Loucy (cell line): ENCODE measurements at regions not wholly inside any gene's neighbourhood (a gene's known extent, or its start where the extent isn't known, plus 50 kb on each side); places are given as distances from the start of the nearest gene placed in this dataset.

Experiments used
- H2AFZ ChIP-seq: fragments of 200-600 bp; sonication (generic); 2 replicates; pipeline ENCODE4 v1.6.0; 2016; ENCODE audit warnings: antibody characterized with exemption, mild to moderate bottlenecking, low read length, moderate library complexity
- H3F3A ChIP-seq: fragments of 200-600 bp; 2 replicates; pipeline ENCODE4 v1.6.0; 2016; ENCODE audit warnings: antibody characterized with exemption, low read depth, mild to moderate bottlenecking
- H3K27me3 ChIP-seq: fragments of 200-600 bp; sonication (generic); 2 replicates; pipeline ENCODE4 v1.6.1; 2014; ENCODE audit warnings: low read length, mild to moderate bottlenecking; ENCODE audit not compliant: insufficient read depth, poor library complexity, severe bottlenecking
- H3K36me3 ChIP-seq: fragments of 200-600 bp; sonication (generic); 2 replicates; pipeline ENCODE4 v1.6.1; 2016; ENCODE audit warnings: low read length; ENCODE audit not compliant: insufficient read depth
- H3K4me1 ChIP-seq: fragments of 200-600 bp; sonication (generic); 2 replicates; pipeline ENCODE4 v1.5.1; 2014; ENCODE audit warnings: low read length, mild to moderate bottlenecking; ENCODE audit not compliant: insufficient read depth, poor library complexity, severe bottlenecking
- H3K4me2 ChIP-seq: fragments of 200-600 bp; sonication (generic); 2 replicates; pipeline ENCODE4 v1.6.0; 2014; ENCODE audit warnings: antibody characterized with exemption, low read length, low read depth, mild to moderate bottlenecking; ENCODE audit not compliant: poor library complexity, severe bottlenecking
- H3K4me3 ChIP-seq: fragments of 200-600 bp; sonication (generic); 2 replicates; pipeline ENCODE4 v1.5.1; 2014; ENCODE audit warnings: low read length, mild to moderate bottlenecking, mixed read lengths; ENCODE audit not compliant: poor library complexity, severe bottlenecking
- H3K79me2 ChIP-seq: fragments of 200-600 bp; sonication (generic); 2 replicates; pipeline ENCODE4 v1.6.1; 2014; ENCODE audit warnings: low read length; ENCODE audit not compliant: insufficient read depth
- H3K9ac ChIP-seq: fragments of 200-600 bp; sonication (generic); 2 replicates; pipeline ENCODE4 v1.6.0; 2014; ENCODE audit warnings: mild to moderate bottlenecking, low read depth, low read length, moderate library complexity; ENCODE audit not compliant: poor library complexity, severe bottlenecking
- H3K9me2 ChIP-seq: fragments of 200-600 bp; sonication (generic); replicated peaks from 2 replicates; pipeline ENCODE4 v1.6.1; 2016; ENCODE audit warnings: low read depth, low read length, mixed read lengths
- H3K9me3 ChIP-seq: fragments of 200-600 bp; sonication (generic); 2 replicates; pipeline ENCODE4 v1.6.1; 2014; ENCODE audit warnings: mild to moderate bottlenecking, antibody characterized with exemption, low read length, low read depth; ENCODE audit not compliant: insufficient read depth
- H4K20me1 ChIP-seq: fragments of 200-600 bp; sonication (generic); 2 replicates; pipeline ENCODE4 v1.6.0; 2014; ENCODE audit warnings: antibody characterized with exemption, low read length, mild to moderate bottlenecking; ENCODE audit not compliant: insufficient read depth, poor library complexity, severe bottlenecking
- EZH2phosphoT487 ChIP-seq: fragments of 200-600 bp; IDR thresholded peaks from 2 replicates; pipeline ENCODE4 v1.6.1; 2018; ENCODE audit warnings: antibody characterized with exemption, mild to moderate bottlenecking, moderate library complexity, borderline replicate concordance
- TF ChIP-seq, protein P1 (sequence below): fragments of 200-600 bp; sonication (generic); conservative IDR thresholded peaks from 2 replicates; pipeline ENCODE4 v1.5.1; 2014; ENCODE audit warnings: mild to moderate bottlenecking, antibody characterized with exemption, low read length

DNA sequence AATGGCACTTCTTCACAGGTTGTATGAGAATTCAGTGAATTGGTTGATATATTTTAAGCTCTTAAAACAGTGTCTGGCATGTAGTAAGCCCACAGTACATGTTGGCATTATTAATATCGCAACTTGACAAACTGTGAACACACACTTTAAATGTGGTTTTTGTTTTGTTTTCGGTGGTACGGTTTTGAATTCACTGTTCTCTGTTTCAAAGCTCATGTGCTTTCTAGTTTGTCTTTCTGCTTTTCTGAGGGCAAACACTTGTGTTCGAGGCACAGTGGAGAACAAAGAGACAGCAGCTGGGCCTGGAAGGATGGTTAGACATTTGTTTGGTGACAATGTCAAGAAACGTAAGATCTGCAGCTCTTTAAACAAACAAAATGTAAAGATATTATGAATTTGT, 276.5 kb upstream of the MC4R start:
- H3K9me2 ChIP-seq: no peaks in the 10 kb centered on the region
- H2AFZ ChIP-seq: no peak overlapping the region
- TF ChIP-seq, protein P1, sequence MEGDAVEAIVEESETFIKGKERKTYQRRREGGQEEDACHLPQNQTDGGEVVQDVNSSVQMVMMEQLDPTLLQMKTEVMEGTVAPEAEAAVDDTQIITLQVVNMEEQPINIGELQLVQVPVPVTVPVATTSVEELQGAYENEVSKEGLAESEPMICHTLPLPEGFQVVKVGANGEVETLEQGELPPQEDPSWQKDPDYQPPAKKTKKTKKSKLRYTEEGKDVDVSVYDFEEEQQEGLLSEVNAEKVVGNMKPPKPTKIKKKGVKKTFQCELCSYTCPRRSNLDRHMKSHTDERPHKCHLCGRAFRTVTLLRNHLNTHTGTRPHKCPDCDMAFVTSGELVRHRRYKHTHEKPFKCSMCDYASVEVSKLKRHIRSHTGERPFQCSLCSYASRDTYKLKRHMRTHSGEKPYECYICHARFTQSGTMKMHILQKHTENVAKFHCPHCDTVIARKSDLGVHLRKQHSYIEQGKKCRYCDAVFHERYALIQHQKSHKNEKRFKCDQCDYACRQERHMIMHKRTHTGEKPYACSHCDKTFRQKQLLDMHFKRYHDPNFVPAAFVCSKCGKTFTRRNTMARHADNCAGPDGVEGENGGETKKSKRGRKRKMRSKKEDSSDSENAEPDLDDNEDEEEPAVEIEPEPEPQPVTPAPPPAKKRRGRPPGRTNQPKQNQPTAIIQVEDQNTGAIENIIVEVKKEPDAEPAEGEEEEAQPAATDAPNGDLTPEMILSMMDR: no peak
- no peak for TF ChIP-seq EZH2phosphoT487
- no peaks in the 10 kb centered on the region for H3K4me1 ChIP-seq
- no peak overlapping the region for H3K4me3 ChIP-seq
- H3K36me3 ChIP-seq: no peaks in the 10 kb centered on the region
- H3K9me3 ChIP-seq: no peaks in the 10 kb centered on the region
- no peak overlapping the region for H3K4me2 ChIP-seq
- H4K20me1 ChIP-seq: no peaks in the 10 kb centered on the region
- H3K79me2 ChIP-seq: no peaks in the 10 kb centered on the region
- H3K9ac ChIP-seq: no peak overlapping the region
- H3F3A ChIP-seq: no peaks in the 10 kb centered on the region
- H3K27me3 ChIP-seq: no peaks in the 10 kb centered on the region

DNA sequence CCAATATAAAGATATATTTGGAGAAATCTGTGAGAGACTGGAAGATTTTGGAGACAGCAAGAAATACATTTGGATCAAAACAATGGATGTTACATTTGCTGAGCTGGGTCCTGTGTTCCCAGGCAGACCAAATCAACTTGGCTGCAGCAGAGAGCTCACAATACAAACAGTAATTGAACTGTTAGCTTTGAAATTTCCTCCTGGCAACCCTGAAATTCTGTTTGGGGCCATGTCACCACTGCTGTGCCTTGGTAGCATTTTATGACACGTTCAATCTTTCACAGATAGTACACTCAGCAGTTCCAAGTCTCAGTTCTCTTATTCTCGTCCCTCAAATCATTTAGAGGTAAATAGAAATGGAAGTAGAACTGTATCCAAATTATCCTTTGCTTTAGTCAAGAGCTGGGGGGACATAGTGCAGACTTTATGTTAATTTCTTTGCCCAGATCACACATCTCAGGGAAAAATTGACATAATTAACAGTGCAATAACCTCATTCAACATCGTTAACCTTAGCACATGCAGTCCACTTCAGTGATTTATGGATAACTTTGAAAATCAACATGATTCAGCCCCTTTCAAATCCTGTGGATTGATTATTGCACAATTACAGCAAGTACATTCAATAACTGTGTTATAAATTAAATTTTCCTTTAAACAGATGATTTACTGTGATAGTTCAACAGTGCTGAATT, 277.4 kb upstream of the MC4R start:
- Histone ChIP-seq H3K4me1 (no peaks in the 10 kb centered on the region), H4K20me1 (no peaks in the 10 kb centered on the region), H2AFZ (no peak overlapping the region), H3K36me3 (no peaks in the 10 kb centered on the region), H3F3A (no peaks in the 10 kb centered on the region), H3K4me2 (no peak overlapping the region), H3K9me2 (no peaks in the 10 kb centered on the region), H3K4me3 (no peak overlapping the region), H3K79me2 (no peaks in the 10 kb centered on the region), H3K9ac (no peak overlapping the region), H3K9me3 (no peaks in the 10 kb centered on the region), H3K27me3 (no peaks in the 10 kb centered on the region)
- TF ChIP-seq, protein P1: no peak
- TF ChIP-seq EZH2phosphoT487: no peak

DNA sequence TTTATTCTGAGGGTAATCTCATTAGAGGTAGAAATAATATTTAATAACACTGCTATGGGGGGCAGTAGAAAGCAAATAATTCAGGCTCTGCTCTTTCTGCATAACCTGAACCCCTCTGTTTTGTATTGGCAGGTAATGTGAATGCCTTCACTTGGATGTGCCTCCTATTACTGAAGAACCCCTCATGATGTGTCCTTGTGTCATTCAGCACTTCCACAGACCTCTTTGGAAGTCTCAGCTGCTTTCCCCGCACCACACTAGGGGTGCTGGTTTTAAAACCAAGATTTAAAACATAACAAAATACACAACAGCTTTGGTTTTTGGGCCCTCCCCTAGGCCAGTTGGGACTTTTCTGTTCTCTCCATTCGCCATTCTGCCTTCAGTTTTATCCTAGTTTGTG, 281.7 kb upstream of the MC4R start:
- no peak overlapping the region for H3K9ac ChIP-seq
- no peaks in the 10 kb centered on the region for H3K9me3 ChIP-seq
- H3K4me1 ChIP-seq: no peaks in the 10 kb centered on the region
- H3F3A ChIP-seq: no peaks in the 10 kb centered on the region
- no peak overlapping the region for H3K4me2 ChIP-seq
- no peak overlapping the region for H3K4me3 ChIP-seq
- no peak overlapping the region for H2AFZ ChIP-seq
- no peaks in the 10 kb centered on the region for H3K9me2 ChIP-seq
- H3K79me2 ChIP-seq: no peaks in the 10 kb centered on the region
- no peaks in the 10 kb centered on the region for H4K20me1 ChIP-seq
- H3K36me3 ChIP-seq: no peaks in the 10 kb centered on the region
- H3K27me3 ChIP-seq: no peaks in the 10 kb centered on the region
- TF ChIP-seq, protein P1: no peak
- no peak for TF ChIP-seq EZH2phosphoT487
